ENCODE measurements at regions not wholly inside any gene's neighbourhood (a gene's known extent, or its start where the extent isn't known, plus 50 kb on each side); places are given as distances from the start of the nearest gene placed in this dataset.

- no peak for TF ChIP-seq CTCF (IDR thresholded peaks at IDR 0.05)
- Histone ChIP-seq H3K9me3 (no peaks in the 10 kb centered on the region), H3K4me1 (no peaks in the 10 kb centered on the region), H3K36me3 (no peaks in the 10 kb centered on the region), H3K27me3 (no peaks in the 10 kb centered on the region), H3K4me3 (no peak overlapping the region), H3K27ac (no peak overlapping the region)
- FAIRE-seq: no peak
- no peak for ATAC-seq
- DNase-seq: no peak
- WGBS, 2 donors: 63 to 65% methylated on average over 1 of the region's 1 CpG
- intact Hi-C loops (cut with DNase I): no loop called here
Observed at GRCh38 chr3:109835958-109836357, 498.6 kb upstream of the DPPA4 start.

DNA sequence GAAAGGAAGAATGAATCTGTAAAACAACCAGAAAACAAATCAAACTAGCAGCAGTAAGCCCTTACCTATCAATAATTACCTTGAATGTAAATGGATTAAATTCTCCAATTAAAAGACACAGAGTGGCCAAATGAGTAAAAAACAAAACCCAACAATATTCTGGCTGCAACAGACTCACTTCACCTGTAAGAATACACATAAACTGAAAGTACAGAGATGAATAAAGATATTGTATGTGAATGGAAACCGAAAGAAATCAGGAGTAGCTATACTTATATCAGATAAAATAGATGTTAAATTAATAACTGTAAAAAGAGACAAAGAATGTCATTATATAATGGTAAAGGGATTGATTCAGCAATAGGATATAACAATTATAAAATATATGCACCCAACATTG, 514.5 kb upstream of the DPPA4 start:
- no peaks in the 10 kb centered on the region for H3K4me1 ChIP-seq
- no peak overlapping the region for H3K4me3 ChIP-seq
- DNase-seq: no peak
- H3K27me3 ChIP-seq: no peaks in the 10 kb centered on the region
- WGBS, 2 donors: 65 to 75% methylated on average over 1 of the region's 1 CpG
- ATAC-seq: no peak
- H3K36me3 ChIP-seq: no peaks in the 10 kb centered on the region
- FAIRE-seq: no peak
- H3K9me3 ChIP-seq: no peaks in the 10 kb centered on the region
- TF ChIP-seq CTCF (IDR thresholded peaks at IDR 0.05): no peak
- no peak overlapping the region for H3K27ac ChIP-seq
- intact Hi-C loops (cut with DNase I): no loop called here

DNA sequence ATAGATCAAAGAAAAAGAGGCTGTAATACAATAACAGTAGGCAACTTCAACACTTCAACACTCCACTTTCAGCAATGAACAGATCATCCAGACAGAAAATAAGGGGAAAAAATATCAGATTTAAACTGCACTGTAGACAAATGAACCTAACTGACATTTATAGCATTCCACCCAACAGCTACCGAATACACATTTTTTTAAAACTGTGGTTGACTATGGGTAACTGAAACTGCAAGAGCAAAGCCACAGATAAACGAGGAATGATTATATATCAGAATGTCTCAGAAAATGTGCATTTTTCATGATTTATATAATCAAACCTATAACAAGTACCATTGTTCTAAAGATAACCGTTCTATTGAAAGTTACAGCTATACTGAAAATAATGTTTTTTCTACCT, 514.9 kb upstream of the DPPA4 start:
- no peaks in the 10 kb centered on the region for H3K9me3 ChIP-seq
- no peaks in the 10 kb centered on the region for H3K36me3 ChIP-seq
- no peak overlapping the region for H3K27ac ChIP-seq
- DNase-seq: no peak
- 61 to 70% methylated on average over 3 of the region's 3 CpGs for WGBS, 2 donors
- TF ChIP-seq CTCF (IDR thresholded peaks at IDR 0.05): no peak
- ATAC-seq: no peak
- intact Hi-C loops (cut with DNase I): no loop called here
- H3K4me1 ChIP-seq: no peaks in the 10 kb centered on the region
- no peak overlapping the region for H3K4me3 ChIP-seq
- no peaks in the 10 kb centered on the region for H3K27me3 ChIP-seq
- FAIRE-seq: no peak

GRCh38 chr3:109853077-109853731, 515.9 kb upstream of the DPPA4 start:
- no peak for DNase-seq
- no peak for ATAC-seq
- intact Hi-C loops (cut with DNase I): no loop called here
- H3K27me3 ChIP-seq: no peaks in the 10 kb centered on the region
- no peaks in the 10 kb centered on the region for H3K36me3 ChIP-seq
- H3K9me3 ChIP-seq: no peaks in the 10 kb centered on the region
- no peak overlapping the region for H3K27ac ChIP-seq
- TF ChIP-seq CTCF (IDR thresholded peaks at IDR 0.05): no peak
- FAIRE-seq: no peak
- H3K4me3 ChIP-seq: no peak overlapping the region
- WGBS, 2 donors: 16 to 20% methylated on average over 2 of the region's 2 CpGs
- H3K4me1 ChIP-seq: no peaks in the 10 kb centered on the region

GRCh38 chr3:109863701-109864100, 526.4 kb upstream of the DPPA4 start:
- Histone ChIP-seq H3K36me3 (no peaks in the 10 kb centered on the region), H3K4me1 (no peaks in the 10 kb centered on the region), H3K9me3 (no peaks in the 10 kb centered on the region), H3K27ac (no peak overlapping the region), H3K27me3 (no peaks in the 10 kb centered on the region), H3K4me3 (no peak overlapping the region)
- intact Hi-C loops (cut with DNase I): no loop called here
- TF ChIP-seq CTCF (IDR thresholded peaks at IDR 0.05): no peak
- no peak for ATAC-seq
- no peak for DNase-seq
- no peak for FAIRE-seq
- WGBS, 2 donors: 84 to 90% methylated on average over 1 of the region's 1 CpG

All from pancreas (tissue), 10 donors.